ENCODE measurements at regions not wholly inside any gene's neighbourhood (a gene's known extent, or its start where the extent isn't known, plus 50 kb on each side); places are given as distances from the start of the nearest gene placed in this dataset.

DNA sequence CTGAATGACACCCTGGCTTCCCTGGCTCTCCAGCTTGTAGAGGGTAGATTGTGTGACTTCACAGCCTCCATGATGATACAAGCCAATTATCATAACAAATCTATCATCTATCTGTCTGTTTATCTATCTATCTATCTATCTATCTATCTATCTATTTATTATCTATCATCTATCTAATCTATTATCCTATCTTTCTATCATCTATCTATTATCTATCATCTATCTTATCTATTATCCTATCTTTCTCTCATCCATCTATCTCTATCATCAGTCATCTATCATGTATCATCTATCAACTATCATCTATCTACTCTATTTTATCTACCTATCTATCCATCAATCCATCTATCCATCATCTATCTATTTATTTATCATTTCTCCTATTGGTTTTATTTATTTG lies 361.8 kb downstream of the RNF144A start:
- no peak overlapping the region for H3K4me3 Mint-ChIP-seq
- Histone ChIP-seq H2BK15ac (ENCODE audit: low read depth, low read length) (no peak overlapping the region), H4K91ac (ENCODE audit: insufficient read length, low read depth, low read length) (no peak overlapping the region), H3K9ac (ENCODE audit: extremely low read depth, insufficient read length, low read length) (no peak overlapping the region), H2BK5ac (ENCODE audit: insufficient read length, low read length) (no peak overlapping the region), H3K4ac (ENCODE audit: low read depth, low read length) (no peak overlapping the region), H3T11ph (ENCODE audit: low read length) (no peak overlapping the region), H3K14ac (ENCODE audit: insufficient read depth, low read length) (no peak overlapping the region), H3K23me2 (ENCODE audit: insufficient read length, low read depth, low read length, poor library complexity, severe bottlenecking) (no peaks in the 10 kb centered on the region), H2BK20ac (ENCODE audit: low read depth, low read length, poor library complexity, severe bottlenecking) (no peak overlapping the region), H4K5ac (ENCODE audit: insufficient read length, low read depth, low read length) (no peak overlapping the region), H3K4me2 (ENCODE audit: insufficient read depth, insufficient read length, low read length) (no peak overlapping the region), H2AK5ac (ENCODE audit: insufficient read length, low read length) (no peak overlapping the region), H3K18ac (ENCODE audit: insufficient read length, low read depth, low read length) (no peak overlapping the region), H2AFZ (ENCODE audit: low read length) (no peak overlapping the region), H4K8ac (replicated peaks; ENCODE audit: insufficient read length, low read depth, low read length) (no peak overlapping the region), H2BK12ac (ENCODE audit: insufficient read length, low read depth, low read length) (no peak overlapping the region), H3K4me1 (ENCODE audit: insufficient read depth, low read length) (peaks cover 3% of the 10 kb centered on the region; the same call in 1 of the 2 replicates), H3K9me3 (ENCODE audit: control insufficient read depth, low read depth, low read length) (no peaks in the 10 kb centered on the region), H3K79me1 (ENCODE audit: insufficient read depth, low read depth, low read length, poor library complexity, severe bottlenecking) (no peaks in the 10 kb centered on the region), H3K27ac (ENCODE audit: insufficient read length, low read depth, low read length) (no peak overlapping the region), H3K27me3 (ENCODE audit: insufficient read depth, low read length) (no peaks in the 10 kb centered on the region), H3K79me2 (ENCODE audit: insufficient read depth, low read length) (no peaks in the 10 kb centered on the region), H4K20me1 (ENCODE audit: control insufficient read depth, insufficient read depth, insufficient read length) (no peaks in the 10 kb centered on the region), H3K56ac (ENCODE audit: insufficient read length, low read depth, low read length) (no peak overlapping the region), H3K23ac (ENCODE audit: insufficient read length, low read depth, low read length) (no peak overlapping the region), H2BK120ac (ENCODE audit: low read depth, low read length, poor library complexity, severe bottlenecking) (no peak overlapping the region)
- TF ChIP-seq CTCF (conservative IDR thresholded peaks at IDR 0.05) = no peak
- H3K4me1 Mint-ChIP-seq = peaks cover 18 to 22% of the 10 kb centered on the region in 2 experiments
- no peak for DNase-seq
- H3K9me3 Mint-ChIP-seq = no peaks in the 10 kb centered on the region; a peak in 1 of 5 replicates
- no peak overlapping the region for H3K27ac Mint-ChIP-seq
- H3K36me3 Mint-ChIP-seq (ENCODE audit: insufficient read depth in 1 of 3, low read depth in 3 of 3) = no peaks in the 10 kb centered on the region; a peak in 1 of 7 replicates
- H3K27me3 Mint-ChIP-seq (ENCODE audit: low read depth) = no peaks in the 10 kb centered on the region

Measured in H9 (cell line).